Ammon's horn (tissue), 1 donor: ENCODE measurements at regions not wholly inside any gene's neighbourhood (a gene's known extent, or its start where the extent isn't known, plus 50 kb on each side); places are given as distances from the start of the nearest gene placed in this dataset.

ENCODE experiments used
- DNase-seq: peaks from one replicate; pipeline ENCODE4 v3.0.0-alpha.2; 2016; ENCODE audit warnings: low spot score

DNA sequence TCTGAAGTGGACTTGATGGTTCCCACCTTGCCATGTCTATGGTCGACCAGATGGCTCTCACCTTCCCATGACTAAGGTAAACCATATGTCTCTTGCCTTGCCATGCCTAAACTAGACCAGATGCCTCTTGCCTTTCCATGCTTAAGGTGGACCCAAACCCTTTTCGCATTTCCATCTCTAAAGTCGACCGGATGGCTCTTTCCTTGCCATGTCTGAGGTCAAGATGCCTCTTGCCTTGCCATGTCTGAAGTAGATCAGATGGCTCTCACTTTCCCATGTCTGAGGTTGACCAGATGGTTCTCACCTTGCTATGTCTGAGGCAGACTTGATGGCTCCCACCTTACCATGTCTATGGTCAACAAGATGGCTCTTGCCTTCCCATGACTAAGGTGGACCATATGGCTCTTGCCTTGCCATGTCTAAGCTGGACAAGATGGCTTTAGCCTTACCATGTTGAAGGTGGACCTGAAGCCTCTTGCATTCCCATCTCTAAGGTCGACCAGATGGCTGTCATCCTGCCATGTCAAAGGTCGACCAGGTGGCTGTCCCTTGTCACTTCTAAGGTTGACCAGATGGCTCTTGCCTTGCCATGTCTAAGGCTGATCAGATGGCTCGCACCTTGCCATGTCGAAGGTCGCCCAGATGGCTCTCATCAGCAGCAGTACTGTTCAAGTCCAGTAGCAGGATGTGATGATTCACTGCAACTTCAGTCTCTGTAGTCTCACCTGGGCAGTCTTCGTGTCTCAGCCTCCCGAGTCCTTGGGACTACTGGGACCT is 1439.4 kb downstream of the UQCRFS1 start:
- DNase-seq, result no peak

DNA sequence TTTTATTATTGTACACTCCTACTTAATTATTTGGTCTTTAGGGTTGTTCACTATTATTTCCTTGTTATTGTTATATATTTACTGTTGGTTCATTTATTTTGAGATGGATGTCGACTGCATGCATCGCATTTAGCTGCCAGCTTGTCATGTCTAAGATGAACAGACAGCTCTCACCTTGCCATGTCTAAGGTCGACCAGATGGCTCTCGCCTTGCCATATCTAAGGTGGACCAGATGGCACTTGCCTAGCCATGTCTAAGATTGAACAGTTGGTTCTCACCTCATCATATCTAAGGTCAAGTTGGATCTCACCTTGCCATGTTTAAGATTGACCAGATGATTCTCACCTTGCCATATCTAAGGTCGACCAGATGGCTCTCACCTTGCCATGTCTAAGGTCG is 1440.9 kb downstream of the UQCRFS1 start:
- DNase-seq, result no peak

DNA sequence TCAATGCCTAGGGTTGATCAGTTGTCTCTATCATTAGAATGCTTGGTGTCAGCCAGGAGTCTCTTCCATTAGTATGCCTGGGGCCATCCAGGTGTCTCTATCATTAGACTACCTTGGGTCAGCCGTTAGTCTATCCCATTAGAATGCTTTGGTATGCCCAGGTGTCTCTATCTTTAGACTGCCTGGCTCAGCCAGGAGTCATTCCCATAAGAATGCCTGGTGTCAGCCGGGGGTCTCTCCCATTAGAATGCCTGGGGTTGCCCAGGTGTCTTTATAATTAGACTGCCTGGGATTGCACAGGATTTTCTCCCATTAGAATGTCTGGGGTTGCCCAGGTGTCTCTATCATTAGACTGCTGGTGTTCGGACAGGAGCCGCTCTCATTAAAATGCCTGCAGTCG is 1442.9 kb downstream of the UQCRFS1 start:
- no peak for DNase-seq

DNA sequence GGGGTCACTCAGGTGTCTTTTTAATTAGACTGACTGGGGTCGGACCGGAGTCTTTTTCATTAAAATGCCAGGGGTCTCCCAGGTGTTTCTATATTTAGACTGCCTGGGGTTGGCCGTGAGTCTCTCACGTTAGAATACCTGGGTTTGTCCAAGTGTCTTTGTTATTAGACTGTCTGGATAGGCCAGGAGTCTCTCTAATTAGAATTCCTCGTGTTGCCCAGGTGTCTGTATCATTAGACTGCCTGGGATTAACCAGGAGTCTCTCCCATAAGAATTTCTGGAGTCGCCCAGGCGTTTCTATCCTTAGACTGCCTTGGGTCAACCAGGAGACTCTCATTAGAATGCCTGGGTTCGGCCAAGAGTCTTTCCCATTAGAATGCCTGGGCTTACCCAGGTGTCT is 1445.7 kb downstream of the UQCRFS1 start:
- no peak for DNase-seq

DNA sequence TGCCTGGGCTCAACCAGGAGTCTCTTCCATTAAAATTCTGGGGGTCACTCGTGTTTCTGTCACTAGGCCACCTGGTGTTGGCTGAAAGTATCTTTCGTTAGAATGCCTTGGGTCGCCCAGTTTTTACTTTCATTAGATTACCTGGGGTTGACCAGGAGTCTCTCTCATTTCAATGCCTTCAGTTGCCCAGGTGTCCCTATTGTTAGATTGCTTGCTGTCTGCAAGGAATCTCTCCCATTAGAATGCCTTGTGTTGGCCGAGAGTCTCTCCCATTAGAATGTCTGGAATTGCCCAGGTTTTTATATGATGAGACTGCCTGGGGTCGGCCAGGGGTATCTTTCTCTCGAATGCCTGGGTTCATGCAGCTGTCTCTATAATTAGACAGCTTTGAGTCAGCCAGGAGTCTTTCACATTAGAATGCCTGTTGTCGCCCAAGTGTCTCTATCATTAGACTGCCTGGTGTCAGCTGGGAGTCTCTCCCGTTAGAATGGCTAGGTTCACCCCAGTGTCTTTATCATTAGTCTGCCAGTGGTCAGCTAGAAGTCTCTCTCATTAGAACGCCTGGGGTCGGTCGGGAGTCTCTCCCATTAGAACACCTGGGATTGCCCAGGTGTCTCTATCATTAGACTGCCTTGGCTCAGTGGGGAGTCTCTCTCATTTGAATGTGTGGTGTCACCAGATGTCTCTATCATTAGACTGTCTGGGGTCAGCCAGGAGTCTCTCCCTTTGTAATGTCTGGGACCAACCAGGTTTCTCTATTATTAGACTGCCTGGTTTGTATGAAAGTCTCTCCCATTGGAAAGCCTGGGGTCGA is 1446.8 kb downstream of the UQCRFS1 start:
- DNase-seq, result no peak

DNA sequence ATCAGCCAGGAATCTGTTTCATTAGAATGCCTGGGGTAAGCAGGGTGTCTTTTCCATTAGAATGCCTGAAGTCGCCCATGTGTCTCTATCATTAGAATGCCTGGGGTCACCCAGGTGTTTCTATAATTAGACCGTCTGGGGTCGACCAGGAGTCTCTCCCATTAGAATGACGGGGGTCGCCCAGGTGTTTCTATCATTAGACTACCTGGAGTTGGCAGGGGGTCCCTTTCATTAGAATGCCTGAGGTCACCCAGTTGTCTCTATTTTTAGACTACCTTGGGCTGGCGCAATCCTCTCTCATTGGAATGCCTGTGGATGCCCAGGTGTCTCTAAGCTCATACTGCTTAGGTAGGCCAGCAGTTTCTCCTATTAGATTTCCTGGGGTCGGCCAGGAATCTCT is 1447.6 kb downstream of the UQCRFS1 start:
- DNase-seq, result no peak

DNA sequence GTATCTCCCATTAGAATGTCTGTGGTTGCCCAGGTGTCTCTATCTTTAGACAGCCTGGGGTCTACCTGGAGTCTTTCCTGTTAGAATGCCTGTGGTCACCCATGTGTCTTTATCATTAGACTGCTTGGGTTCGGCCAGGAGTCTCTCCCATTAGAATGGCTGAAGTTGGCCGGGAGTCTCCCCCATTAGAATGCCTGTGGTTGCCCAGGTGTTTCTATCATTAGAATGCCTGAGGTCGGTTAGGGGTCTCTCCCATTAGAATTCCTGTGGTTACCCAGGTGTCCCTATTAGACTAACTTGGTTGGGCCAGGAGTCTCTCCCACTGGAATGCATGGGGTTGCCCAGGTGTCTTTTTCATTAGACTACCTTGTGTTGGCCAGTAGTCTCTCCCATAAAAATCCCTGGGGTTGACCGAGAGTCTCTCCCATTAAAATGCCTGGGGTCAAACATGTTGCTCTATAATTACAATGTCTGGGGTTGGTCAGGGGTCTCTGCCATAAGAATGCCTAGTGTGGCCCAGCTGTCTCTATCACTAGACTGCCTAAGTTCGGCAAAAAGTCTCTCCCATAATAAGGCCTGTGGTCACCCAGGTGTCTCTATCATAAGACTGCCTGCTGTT is 1448.7 kb downstream of the UQCRFS1 start:
- DNase-seq, result no peak

DNA sequence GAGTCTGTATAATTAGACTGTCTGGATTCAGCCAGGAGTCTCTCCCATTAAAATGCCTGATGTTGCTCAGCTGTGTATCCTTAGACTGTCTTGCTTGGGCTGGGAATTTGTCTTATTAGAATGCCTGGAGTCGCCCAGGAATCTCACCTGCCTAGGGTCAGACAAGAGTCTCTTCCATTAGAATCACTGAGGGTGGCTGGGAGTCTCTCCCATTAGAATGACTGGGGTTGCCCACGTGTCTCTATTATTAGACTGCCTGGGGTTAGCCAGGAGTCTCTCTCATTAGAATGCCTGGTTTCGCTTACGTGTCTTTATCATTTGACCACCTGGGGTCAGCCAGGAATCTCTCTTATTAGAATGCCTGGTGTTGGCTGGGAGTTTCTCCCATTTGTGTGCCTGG is 1450.0 kb downstream of the UQCRFS1 start:
- no peak for DNase-seq

DNA sequence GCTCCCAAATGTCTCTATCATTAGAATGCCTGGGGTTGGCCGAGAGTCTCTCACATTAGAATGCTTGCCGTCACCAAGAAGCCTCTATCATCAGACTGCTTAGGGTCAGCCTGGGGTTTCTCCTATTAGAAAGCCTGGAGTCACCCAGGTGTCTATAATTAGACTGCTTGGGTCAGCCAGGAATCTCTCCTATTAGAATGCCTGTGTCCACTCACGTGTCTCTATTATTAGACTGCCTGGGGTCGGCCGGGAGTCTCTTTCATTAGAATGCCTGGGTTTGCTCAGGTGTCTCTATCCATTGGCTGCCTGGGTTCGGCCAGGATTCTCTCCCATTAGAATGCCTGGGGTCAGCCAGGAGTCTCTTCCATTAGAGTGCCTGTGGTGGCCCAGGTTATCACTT is 1453.1 kb downstream of the UQCRFS1 start:
- no peak for DNase-seq

DNA sequence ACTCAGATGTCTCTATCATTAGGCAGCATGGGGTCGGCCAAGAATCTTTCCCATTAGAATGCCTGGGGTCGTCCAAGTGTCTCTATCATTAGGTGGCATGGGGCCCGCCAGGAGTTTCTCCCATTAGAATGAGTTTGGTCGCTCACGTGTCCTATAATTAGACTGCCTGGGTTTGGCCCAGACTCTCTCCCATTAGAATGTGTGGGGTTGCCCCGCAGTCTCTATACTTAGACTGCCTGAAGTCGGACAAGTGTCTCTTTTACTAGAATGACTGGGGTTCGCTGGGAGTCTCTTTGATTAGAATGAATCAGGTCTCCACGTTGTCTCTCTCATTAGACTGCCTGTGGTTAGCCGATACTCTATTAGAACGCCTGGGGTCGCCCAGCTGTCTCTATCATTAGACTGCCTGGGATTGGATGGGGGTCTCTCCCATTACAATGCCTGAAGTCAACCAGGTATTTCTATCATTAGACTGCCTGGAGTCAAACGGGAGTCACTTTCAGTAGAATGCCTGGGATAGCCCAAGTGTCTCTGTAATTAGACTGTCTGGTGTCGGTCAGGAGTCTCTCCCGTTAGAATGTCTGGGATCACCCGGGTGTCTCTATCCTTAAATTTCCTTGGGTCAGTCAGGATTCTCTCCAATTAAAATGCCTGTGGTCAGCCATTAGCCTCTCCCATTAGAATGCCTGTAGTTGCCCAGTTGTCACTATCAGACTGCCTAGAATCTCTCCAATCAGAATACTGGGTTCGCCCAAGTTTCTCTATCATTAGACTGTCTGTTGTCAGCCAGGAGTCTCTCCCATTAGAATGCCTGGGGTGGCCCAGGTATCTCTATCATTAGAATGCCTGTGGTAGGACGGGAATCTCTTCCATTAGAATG is 1454.1 kb downstream of the UQCRFS1 start:
- DNase-seq, result no peak

DNA sequence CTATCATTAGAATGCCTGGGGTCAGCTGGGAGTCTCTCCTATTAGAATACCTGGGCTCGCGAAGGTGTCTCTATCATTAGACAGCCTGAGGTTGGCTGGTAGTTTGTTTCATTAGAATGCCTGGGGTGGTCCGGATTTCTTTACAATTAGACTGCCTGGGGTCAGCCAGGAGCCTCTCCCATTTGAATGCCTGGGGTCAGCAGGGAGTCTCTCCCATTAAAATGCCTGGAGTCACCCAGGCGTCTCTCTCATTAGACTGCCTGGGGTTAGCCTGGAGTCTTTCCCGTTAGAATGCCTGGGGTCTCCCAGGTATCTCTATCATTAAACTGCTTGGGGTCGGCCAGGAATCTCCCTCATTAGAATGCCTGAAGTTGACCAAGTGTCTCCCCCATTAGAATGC is 1458.3 kb downstream of the UQCRFS1 start:
- DNase-seq, result no peak

DNA sequence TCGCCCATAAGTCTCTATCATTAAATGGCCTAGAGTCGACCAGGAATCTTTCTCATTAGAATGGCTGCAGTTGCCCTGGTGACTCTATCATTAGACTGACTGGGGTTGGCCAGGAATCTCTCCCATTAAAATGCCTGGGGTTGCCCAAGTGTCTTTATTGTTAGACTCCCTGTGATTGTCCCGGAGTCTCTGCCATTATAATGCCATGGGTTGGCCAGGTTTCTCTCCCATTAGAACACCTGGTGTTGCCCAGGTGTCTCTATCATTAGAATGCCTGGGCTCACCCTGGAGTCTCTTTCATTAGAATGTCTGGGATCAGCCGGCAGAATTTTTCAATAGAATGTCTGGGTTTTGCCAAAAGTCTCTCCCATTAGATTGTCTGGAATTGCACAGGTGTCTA is 1459.3 kb downstream of the UQCRFS1 start:
- no peak for DNase-seq

DNA sequence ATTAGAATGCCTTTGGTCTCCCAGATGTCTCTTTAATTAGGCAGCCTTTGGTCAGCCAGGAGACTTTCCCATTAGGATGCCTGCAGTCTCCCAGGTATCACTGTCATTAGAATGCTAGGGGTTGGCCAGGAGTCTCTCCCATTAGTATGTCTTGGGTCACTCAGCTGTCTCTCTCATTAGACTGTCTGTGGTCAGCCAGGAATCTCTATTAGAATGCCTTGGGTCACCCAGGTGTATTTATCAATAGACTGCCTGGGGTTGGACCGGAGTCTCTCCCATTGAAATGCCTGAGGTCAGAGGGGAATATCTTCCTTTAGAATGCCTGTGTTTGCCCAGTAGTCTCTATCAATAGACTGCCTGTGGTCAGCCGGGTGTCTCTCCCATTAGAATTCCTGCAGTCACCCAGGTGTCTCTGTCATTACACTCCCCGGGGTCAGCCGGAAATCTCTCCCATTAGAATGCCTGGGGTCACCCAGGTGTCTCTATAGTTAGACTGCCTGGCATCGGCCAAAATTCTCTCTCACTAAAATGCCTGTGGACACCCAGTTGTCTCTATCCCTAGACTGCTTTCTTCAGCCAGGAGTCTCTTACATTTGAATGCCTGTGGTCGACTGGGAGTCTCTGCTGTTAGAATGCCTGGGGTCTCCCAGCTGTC is 1460.3 kb downstream of the UQCRFS1 start:
- DNase-seq, result no peak

DNA sequence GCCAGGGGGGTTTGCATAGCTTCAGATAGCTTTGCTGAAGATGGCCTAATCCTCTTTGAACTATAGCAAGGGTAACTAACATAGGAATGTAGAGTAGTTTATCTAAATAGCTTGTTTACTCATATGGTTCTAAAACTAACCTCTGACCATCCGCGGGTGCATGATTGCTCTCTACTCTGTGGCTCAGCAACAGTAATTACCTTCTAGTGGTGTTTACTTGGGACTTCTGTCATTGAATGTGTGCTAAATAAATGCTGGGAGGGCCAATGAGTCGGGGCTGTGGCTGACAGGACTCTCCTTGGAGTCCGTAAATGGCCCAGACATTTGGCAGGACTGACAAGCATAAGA is 1461.9 kb downstream of the UQCRFS1 start:
- no peak for DNase-seq

DNA sequence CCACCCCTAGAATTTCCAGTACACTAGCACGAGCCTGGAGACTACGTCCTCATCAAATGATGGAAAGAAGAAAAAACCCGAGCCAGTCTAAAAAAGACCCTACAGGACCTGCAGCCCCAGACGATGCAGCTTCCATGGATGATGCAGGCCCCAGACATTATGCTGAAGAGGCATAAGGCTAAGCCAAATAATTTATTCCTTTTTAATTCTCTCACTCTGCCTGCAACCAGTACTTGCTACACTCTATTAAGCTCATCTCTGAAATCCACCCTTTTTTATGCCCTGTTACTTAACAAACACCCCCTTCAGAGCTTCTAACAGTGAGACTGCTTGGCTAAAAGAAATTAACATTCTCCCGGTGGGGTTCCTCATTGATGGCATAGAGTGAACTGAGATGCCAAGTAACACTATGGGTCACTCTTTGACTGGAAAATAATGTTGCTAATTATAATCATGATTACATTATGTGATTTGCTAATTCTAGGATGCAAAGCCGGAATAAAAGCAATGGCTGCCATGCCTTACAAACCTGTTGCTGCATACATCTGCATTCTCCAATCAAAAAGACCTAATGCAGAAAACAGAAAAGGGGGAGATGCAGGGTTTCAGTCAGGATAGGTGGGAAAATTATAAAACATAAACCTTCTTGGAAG is 1462.4 kb downstream of the UQCRFS1 start:
- no peak for DNase-seq

DNA sequence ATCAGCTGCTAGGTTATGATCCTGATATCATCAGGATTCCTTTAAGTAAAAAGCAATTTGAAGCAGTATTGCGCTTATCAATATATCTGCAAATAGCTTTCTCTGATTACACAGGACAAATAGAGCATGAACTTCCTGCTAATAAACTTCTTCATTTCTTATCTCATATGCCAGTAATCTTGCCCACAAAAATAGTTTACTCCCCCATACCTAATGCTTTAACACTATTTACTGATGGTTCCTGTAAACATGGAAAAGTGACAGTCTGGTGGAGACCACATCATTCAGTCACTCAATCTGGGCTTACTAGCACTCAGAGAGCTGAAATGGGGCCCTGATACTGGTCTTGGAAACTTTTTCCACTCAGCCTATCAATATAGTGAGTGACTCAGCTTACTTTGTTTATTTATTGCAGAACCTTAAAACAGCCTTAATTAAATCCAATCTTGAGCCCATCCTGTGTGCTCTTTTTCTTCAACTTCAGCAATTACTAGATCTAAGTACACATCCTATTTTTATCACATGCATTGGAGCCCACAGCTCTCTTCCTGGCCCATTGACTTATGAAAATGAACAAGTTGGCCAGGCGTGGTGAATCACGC is 1464.3 kb downstream of the UQCRFS1 start:
- DNase-seq, result no peak

DNA sequence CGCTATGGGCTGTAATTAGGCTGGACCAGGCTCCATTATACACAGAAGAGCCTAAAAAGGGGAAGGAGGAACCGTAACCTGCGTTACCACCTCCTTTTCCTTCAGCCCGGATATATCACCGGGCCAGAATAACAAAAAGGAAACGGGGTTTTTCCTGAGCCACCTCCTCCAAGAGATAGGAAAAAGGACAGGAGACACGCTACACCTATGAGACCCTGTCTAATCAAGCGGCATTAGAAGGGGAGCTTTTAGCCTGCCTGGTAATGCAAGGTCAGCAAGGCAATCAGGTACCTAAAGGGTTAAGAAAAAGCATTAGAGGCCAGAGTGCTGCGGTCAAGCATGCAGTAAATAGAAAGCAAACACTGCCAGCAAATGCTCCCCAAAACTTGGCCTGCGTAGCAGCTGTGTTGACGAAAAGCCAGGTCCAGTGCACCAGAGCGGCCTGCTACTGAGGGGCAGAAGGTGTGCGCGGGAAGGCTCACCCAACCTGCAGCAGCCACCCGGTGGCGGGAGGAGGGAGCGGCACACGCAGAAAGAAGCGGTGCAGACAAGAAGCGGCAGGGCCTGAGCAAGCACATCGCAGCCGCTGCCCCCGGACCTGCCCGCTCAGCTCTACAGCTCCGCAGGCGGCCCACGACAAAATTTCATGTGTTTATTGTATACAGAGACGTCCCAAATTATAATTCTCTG is 1466.1 kb downstream of the UQCRFS1 start:
- peak; percentile 7 for DNase-seq

DNA sequence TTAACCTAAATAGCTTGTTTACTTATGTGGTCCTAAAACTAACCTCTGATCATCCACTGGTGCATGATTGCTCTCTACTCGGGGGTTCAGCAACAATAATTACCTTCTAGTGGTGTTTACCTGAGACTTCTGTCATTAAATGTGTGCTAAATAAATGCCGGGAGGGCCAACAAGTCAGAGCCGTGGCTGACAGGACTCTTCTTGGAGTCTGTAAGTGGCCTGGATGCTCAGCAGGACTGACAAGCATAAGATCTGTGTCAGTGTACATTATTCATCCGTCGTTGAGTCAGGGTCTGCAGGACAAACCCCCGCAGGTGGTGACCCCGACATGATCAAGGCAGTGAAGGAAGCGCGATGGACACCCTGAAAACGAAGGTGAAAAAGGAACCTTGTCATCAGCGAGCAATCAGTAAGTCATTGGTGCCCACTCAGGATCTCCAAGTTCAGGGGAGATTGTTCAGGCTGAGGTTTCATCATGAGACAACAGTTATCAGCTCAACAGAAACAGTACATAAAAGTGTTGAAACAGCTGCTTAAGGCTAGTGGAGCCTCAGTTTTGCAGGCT is 1466.9 kb downstream of the UQCRFS1 start:
- DNase-seq, result no peak

DNA sequence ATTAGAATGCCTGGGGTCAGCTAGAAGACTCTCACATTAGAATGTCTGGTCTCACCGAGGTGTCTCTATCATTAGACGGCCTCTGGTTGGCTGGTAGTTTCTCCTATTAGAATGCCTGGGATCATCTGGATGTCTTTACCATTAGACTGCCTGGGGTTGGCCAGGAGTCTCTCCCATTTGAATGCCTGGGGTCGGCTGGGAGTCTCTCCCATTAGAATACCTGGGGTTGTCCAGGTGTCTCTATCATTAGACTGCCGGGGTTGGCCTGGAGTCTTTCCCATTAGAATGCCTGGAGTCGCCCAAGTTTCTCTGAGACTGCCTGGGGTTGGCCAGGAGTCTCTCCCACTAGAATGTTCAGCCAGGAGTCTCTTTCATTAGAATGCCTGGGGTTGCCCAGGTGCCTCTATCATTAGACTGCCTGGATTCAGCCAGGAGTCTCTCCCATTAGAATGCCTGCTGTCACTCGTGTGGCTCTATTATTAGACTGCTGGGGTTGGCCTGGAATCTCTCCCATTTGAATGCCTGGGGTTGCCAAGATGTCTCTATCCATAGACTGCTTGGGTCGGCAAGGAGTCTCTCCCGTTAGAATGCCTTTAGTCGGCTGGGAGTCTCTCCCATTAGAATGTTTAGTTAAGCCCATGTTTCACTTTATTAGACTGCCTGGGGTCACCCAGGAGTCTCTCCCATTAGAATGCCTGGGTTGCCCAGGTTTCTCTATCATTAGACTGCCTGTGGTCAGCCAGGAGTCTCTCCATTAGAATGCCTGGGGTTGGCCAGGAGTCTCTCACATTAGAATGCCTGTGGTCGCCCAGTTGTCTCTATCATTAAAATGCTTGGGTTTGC is 1467.8 kb downstream of the UQCRFS1 start:
- DNase-seq, result peak; percentile 23
